A673 (cell line): ENCODE measurements at regions not wholly inside any gene's neighbourhood (a gene's known extent, or its start where the extent isn't known, plus 50 kb on each side); places are given as distances from the start of the nearest gene placed in this dataset.

ENCODE experiments used
- EZH2 ChIP-seq: fragments of 200-600 bp; sonication (generic); IDR thresholded peaks from 2 replicates; pipeline ENCODE4 v1.6.1; 2017; ENCODE audit warnings: borderline replicate concordance, low read depth, mild to moderate bottlenecking, mixed read lengths, antibody characterized with exemption, low read length; ENCODE audit not compliant: poor library complexity, severe bottlenecking
- TF ChIP-seq, protein P1 (sequence below): fragments of 300-800, 200-600 bp; sonication (generic); conservative IDR thresholded peaks from 2 replicates; pipeline ENCODE4 v1.5.1; 2017; ENCODE audit warnings: low read depth, mild to moderate bottlenecking, antibody characterized with exemption, low read length, moderate library complexity, mixed read lengths

DNA sequence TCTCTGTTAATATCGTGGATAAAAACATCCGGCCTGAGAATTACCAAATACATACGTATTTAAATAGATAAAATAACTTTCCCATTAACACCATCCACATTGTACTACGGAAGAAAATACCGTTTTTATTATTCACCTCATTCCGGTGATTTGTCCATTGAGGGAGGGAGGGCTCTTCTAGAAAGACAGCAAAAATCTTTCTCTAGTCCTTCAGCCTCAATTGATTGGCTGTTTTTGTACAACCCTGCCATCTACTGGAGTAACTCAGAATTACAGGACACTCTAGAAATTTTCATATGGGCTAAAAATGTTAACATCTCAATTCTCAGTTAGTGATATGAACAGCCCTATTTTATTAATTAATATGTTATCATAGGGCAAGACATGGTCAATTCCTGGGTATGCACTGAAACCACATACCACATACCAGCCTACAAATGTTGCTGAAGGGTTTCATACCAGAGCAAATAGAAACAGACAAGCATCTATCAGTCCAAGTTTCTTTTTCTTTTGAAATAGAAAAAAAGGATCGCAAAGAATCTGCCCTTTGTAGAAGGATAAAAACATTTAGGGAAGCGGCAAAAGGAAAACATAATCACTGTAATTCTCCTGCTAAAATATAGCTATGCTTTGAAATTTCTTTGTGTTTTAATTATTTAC, 55.8 kb upstream of the CDCA7L start:
- TF ChIP-seq, protein P1, sequence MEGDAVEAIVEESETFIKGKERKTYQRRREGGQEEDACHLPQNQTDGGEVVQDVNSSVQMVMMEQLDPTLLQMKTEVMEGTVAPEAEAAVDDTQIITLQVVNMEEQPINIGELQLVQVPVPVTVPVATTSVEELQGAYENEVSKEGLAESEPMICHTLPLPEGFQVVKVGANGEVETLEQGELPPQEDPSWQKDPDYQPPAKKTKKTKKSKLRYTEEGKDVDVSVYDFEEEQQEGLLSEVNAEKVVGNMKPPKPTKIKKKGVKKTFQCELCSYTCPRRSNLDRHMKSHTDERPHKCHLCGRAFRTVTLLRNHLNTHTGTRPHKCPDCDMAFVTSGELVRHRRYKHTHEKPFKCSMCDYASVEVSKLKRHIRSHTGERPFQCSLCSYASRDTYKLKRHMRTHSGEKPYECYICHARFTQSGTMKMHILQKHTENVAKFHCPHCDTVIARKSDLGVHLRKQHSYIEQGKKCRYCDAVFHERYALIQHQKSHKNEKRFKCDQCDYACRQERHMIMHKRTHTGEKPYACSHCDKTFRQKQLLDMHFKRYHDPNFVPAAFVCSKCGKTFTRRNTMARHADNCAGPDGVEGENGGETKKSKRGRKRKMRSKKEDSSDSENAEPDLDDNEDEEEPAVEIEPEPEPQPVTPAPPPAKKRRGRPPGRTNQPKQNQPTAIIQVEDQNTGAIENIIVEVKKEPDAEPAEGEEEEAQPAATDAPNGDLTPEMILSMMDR: peak; percentile 85
- TF ChIP-seq EZH2: no peak
